H1 (cell line): ENCODE measurements at regions not wholly inside any gene's neighbourhood (a gene's known extent, or its start where the extent isn't known, plus 50 kb on each side); places are given as distances from the start of the nearest gene placed in this dataset.

Source experiments
- BACH1 ChIP-seq: IDR thresholded peaks from 2 replicates; pipeline ENCODE4 v1.6.1; 2012; ENCODE audit warnings: low read length, improper control_type of control experiment
- HDAC2 ChIP-seq, 2 experiments: fragments of 300-600 bp in 1 of 2; sonication (generic) in 1 of 2; IDR thresholded peaks; 2 replicates each; pipeline ENCODE4 v1.6.1; 2011 to 2012; ENCODE audit warnings: low read depth in 2 of 2, low read length in 2 of 2, mild to moderate bottlenecking in 2 of 2, moderate library complexity in 2 of 2, borderline replicate concordance in 1 of 2, inconsistent platforms in 1 of 2
- KDM5A ChIP-seq: fragments of 200-600 bp; IDR thresholded peaks from 2 replicates; pipeline ENCODE4 v1.7.1; 2012; ENCODE audit warnings: mild to moderate bottlenecking, low read length, inconsistent platforms, mixed read lengths
- POLR2AphosphoS5 ChIP-seq: IDR thresholded peaks from 2 replicates; pipeline ENCODE4 v1.6.1; 2011; ENCODE audit warnings: low read depth, low read length
- POU5F1 ChIP-seq: IDR thresholded peaks from 2 replicates; pipeline ENCODE4 v1.6.1; 2011; ENCODE audit warnings: low read depth, mild to moderate bottlenecking, low read length, moderate library complexity
- SIN3A ChIP-seq, 2 experiments: IDR thresholded peaks in 1 of 2; conservative IDR thresholded peaks in 1 of 2; 2 replicates each; pipeline ENCODE4 v1.6.1; 2011 to 2012; ENCODE audit warnings: low read length in 2 of 2, improper control_type of control experiment in 1 of 2, low read depth in 1 of 2, mild to moderate bottlenecking in 1 of 2
- TBP ChIP-seq: IDR thresholded peaks from 2 replicates; pipeline ENCODE4 v1.6.1; 2011; ENCODE audit warnings: low read depth, low read length, improper control_type of control experiment
- TF ChIP-seq, protein P1 (sequence below): fragments of 300-600 bp; sonication (generic); IDR thresholded peaks from 2 replicates; pipeline ENCODE4 v1.7.1; 2012; ENCODE audit warnings: low read length, moderate library complexity, mild to moderate bottlenecking, inconsistent platforms; ENCODE audit not compliant: insufficient replicate concordance

DNA sequence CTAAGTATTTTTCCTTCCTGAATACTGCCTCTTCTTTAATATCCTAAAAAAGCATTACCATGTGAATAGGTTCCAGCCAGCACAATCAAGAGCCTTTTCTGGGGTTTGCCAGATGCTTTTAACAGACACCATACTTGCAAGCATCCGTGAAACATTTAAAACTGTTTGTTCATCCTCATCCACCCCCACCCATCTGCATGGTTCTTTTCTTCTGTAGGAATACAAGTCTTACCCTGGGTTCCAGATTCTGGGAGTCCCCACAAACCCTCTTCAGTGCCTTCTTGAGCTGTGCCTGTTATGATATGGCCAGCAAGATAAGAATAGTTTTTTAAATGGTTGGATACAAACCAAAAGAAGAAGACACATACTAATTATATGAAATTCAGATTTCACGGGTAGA, 354.9 kb upstream of the PLXNA2 start (continued):
- TF ChIP-seq, protein P1, sequence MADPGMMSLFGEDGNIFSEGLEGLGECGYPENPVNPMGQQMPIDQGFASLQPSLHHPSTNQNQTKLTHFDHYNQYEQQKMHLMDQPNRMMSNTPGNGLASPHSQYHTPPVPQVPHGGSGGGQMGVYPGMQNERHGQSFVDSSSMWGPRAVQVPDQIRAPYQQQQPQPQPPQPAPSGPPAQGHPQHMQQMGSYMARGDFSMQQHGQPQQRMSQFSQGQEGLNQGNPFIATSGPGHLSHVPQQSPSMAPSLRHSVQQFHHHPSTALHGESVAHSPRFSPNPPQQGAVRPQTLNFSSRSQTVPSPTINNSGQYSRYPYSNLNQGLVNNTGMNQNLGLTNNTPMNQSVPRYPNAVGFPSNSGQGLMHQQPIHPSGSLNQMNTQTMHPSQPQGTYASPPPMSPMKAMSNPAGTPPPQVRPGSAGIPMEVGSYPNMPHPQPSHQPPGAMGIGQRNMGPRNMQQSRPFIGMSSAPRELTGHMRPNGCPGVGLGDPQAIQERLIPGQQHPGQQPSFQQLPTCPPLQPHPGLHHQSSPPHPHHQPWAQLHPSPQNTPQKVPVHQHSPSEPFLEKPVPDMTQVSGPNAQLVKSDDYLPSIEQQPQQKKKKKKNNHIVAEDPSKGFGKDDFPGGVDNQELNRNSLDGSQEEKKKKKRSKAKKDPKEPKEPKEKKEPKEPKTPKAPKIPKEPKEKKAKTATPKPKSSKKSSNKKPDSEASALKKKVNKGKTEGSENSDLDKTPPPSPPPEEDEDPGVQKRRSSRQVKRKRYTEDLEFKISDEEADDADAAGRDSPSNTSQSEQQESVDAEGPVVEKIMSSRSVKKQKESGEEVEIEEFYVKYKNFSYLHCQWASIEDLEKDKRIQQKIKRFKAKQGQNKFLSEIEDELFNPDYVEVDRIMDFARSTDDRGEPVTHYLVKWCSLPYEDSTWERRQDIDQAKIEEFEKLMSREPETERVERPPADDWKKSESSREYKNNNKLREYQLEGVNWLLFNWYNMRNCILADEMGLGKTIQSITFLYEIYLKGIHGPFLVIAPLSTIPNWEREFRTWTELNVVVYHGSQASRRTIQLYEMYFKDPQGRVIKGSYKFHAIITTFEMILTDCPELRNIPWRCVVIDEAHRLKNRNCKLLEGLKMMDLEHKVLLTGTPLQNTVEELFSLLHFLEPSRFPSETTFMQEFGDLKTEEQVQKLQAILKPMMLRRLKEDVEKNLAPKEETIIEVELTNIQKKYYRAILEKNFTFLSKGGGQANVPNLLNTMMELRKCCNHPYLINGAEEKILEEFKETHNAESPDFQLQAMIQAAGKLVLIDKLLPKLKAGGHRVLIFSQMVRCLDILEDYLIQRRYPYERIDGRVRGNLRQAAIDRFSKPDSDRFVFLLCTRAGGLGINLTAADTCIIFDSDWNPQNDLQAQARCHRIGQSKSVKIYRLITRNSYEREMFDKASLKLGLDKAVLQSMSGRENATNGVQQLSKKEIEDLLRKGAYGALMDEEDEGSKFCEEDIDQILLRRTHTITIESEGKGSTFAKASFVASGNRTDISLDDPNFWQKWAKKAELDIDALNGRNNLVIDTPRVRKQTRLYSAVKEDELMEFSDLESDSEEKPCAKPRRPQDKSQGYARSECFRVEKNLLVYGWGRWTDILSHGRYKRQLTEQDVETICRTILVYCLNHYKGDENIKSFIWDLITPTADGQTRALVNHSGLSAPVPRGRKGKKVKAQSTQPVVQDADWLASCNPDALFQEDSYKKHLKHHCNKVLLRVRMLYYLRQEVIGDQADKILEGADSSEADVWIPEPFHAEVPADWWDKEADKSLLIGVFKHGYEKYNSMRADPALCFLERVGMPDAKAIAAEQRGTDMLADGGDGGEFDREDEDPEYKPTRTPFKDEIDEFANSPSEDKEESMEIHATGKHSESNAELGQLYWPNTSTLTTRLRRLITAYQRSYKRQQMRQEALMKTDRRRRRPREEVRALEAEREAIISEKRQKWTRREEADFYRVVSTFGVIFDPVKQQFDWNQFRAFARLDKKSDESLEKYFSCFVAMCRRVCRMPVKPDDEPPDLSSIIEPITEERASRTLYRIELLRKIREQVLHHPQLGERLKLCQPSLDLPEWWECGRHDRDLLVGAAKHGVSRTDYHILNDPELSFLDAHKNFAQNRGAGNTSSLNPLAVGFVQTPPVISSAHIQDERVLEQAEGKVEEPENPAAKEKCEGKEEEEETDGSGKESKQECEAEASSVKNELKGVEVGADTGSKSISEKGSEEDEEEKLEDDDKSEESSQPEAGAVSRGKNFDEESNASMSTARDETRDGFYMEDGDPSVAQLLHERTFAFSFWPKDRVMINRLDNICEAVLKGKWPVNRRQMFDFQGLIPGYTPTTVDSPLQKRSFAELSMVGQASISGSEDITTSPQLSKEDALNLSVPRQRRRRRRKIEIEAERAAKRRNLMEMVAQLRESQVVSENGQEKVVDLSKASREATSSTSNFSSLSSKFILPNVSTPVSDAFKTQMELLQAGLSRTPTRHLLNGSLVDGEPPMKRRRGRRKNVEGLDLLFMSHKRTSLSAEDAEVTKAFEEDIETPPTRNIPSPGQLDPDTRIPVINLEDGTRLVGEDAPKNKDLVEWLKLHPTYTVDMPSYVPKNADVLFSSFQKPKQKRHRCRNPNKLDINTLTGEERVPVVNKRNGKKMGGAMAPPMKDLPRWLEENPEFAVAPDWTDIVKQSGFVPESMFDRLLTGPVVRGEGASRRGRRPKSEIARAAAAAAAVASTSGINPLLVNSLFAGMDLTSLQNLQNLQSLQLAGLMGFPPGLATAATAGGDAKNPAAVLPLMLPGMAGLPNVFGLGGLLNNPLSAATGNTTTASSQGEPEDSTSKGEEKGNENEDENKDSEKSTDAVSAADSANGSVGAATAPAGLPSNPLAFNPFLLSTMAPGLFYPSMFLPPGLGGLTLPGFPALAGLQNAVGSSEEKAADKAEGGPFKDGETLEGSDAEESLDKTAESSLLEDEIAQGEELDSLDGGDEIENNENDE: no peak
- no peak for TF ChIP-seq BACH1
- no peak for TF ChIP-seq POU5F1
- no peak for TF ChIP-seq SIN3A (conservative IDR thresholded peaks at IDR 0.05 in 1 of 2, IDR thresholded peaks at IDR 0.05 in 1 of 2; ENCODE audit: low read depth in 1 of 2, low read length in 2 of 2)
- TF ChIP-seq KDM5A: no peak
- TF ChIP-seq POLR2AphosphoS5: no peak
- no peak for TF ChIP-seq TBP
- TF ChIP-seq HDAC2 (IDR thresholded peaks at IDR 0.05; ENCODE audit: borderline replicate concordance in 1 of 2, low read depth in 2 of 2, low read length in 2 of 2): no peak
